ENCODE measurements at regions not wholly inside any gene's neighbourhood (a gene's known extent, or its start where the extent isn't known, plus 50 kb on each side); places are given as distances from the start of the nearest gene placed in this dataset.
"Not testable (repeated sequence)": the region's sequence is repeated elsewhere in the genome, so short reads cannot be mapped to it uniquely, and the experiment has no call there.

- Histone ChIP-seq H3K27me3 (no peaks in the 10 kb centered on the region), H3K27ac (no peak overlapping the region), H3K4me3 (no peak overlapping the region), H3K36me3 (no peaks in the 10 kb centered on the region), H3K4me1 (no peaks in the 10 kb centered on the region), H3K9me3 (no peaks in the 10 kb centered on the region)
- DNase-seq (ENCODE audit: low spot score in 2 of 2) = no peak
- no peak for TF ChIP-seq POLR2AphosphoS5 (IDR thresholded peaks at IDR 0.05)
- TF ChIP-seq EP300 (IDR thresholded peaks at IDR 0.05) = no peak
- no peak for TF ChIP-seq CTCF (IDR thresholded peaks at IDR 0.05)
- no peak for TF ChIP-seq POLR2A (IDR thresholded peaks at IDR 0.05)
- WGBS = 87% methylated on average over 2 of the region's 2 CpGs
These were observed 1660.3 kb upstream of the LRRTM3 start for GRCh38 chr10:65265451-65265954.

GRCh38 chr10:65269551-65269950 is 1656.3 kb upstream of the LRRTM3 start:
- not testable (repeated sequence) for H3K9me3 ChIP-seq; H3K4me3 ChIP-seq; H3K36me3 ChIP-seq; DNase-seq (ENCODE audit: low spot score in 2 of 2); H3K4me1 ChIP-seq; H3K27me3 ChIP-seq; H3K27ac ChIP-seq

GRCh38 chr10:65270969-65271368 is 1654.9 kb upstream of the LRRTM3 start:
- H3K4me3 ChIP-seq = no peak overlapping the region
- DNase-seq (ENCODE audit: low spot score in 2 of 2) = no peak
- 89% methylated on average over 10 of the region's 10 CpGs for WGBS

GRCh38 chr10:65273115-65273514 is 1652.7 kb upstream of the LRRTM3 start:
- Histone ChIP-seq H3K27ac (no peak overlapping the region), H3K4me3 (no peak overlapping the region), H3K4me1 (no peaks in the 10 kb centered on the region), H3K36me3 (no peaks in the 10 kb centered on the region), H3K9me3 (peaks cover 2% of the 10 kb centered on the region), H3K27me3 (no peaks in the 10 kb centered on the region)
- no peak for DNase-seq (ENCODE audit: low spot score in 2 of 2)
- no peak for TF ChIP-seq POLR2AphosphoS5 (IDR thresholded peaks at IDR 0.05)
- no peak for TF ChIP-seq EP300 (IDR thresholded peaks at IDR 0.05)
- no peak for TF ChIP-seq POLR2A (IDR thresholded peaks at IDR 0.05)
- TF ChIP-seq CTCF (IDR thresholded peaks at IDR 0.05) = no peak

More at GRCh38 chr10:65270969-65271368, 1654.9 kb upstream of the LRRTM3 start:
- TF ChIP-seq POLR2AphosphoS5 (IDR thresholded peaks at IDR 0.05) (no peak), EP300 (IDR thresholded peaks at IDR 0.05) (no peak), POLR2A (IDR thresholded peaks at IDR 0.05) (no peak), CTCF (IDR thresholded peaks at IDR 0.05) (no peak)
- Histone ChIP-seq H3K27me3 (no peaks in the 10 kb centered on the region), H3K9me3 (no peaks in the 10 kb centered on the region), H3K27ac (no peak overlapping the region), H3K4me1 (no peaks in the 10 kb centered on the region), H3K36me3 (no peaks in the 10 kb centered on the region)

DNA sequence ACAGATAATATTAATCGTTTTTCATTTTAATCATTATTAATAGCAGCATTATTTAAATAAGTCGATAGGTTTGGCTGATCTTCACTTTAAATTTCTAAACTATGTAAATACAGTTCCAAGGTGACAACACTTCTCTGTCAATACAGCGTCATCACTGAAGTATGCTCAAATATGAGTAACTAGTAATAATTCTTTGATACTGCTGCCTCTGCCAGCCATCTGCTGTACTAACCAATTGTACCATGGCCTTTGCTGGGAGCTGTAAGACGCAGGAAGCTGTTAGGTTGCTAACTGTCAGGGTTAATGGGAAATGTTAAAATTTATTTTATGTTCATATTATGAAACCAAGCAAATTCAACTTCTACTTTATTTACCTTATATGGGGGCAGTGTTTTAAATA is 1650.5 kb upstream of the LRRTM3 start:
- H3K4me1 ChIP-seq = no peaks in the 10 kb centered on the region
- peaks cover 6% of the 10 kb centered on the region for H3K9me3 ChIP-seq
- TF ChIP-seq POLR2AphosphoS5 (IDR thresholded peaks at IDR 0.05) (no peak), EP300 (IDR thresholded peaks at IDR 0.05) (no peak), CTCF (IDR thresholded peaks at IDR 0.05) (no peak)
- H3K36me3 ChIP-seq = no peaks in the 10 kb centered on the region
- no peak for DNase-seq (ENCODE audit: low spot score in 2 of 2)
- no peak overlapping the region for H3K4me3 ChIP-seq
- no peaks in the 10 kb centered on the region for H3K27me3 ChIP-seq
- WGBS = 66% methylated on average over 4 of the region's 4 CpGs
- no peak overlapping the region for H3K27ac ChIP-seq

DNA sequence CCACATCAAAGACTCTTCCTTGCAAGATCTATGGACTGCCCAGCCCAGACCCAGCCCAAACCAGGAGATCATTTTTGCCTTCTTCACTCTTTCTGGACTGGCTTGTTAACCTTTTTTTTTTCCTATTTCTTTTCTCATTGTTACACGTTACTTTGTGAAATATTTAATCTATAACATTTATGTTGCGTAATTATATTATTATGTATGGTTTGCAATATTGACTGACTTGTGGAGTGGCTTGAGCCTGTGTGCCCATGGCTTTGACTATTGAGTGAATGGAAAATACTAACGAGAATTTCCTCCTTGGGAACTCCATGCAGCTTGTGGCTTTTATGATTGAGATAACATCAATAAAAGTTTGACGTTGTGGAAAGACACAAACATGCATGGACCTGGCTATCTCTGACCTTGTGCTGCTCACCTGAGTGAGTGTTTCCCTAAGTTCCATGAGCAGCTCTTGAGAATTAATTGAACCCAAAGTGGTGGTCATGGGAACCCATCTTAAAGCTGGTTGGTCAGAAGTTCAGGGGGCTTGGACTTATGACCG is 1641.3 kb upstream of the LRRTM3 start:
- TF ChIP-seq POLR2AphosphoS5 (IDR thresholded peaks at IDR 0.05) (no peak), POLR2A (IDR thresholded peaks at IDR 0.05) (no peak), CTCF (IDR thresholded peaks at IDR 0.05) (no peak), EP300 (IDR thresholded peaks at IDR 0.05) (no peak)
- no peaks in the 10 kb centered on the region for H3K4me1 ChIP-seq
- DNase-seq (ENCODE audit: low spot score in 2 of 2) = no peak

DNA sequence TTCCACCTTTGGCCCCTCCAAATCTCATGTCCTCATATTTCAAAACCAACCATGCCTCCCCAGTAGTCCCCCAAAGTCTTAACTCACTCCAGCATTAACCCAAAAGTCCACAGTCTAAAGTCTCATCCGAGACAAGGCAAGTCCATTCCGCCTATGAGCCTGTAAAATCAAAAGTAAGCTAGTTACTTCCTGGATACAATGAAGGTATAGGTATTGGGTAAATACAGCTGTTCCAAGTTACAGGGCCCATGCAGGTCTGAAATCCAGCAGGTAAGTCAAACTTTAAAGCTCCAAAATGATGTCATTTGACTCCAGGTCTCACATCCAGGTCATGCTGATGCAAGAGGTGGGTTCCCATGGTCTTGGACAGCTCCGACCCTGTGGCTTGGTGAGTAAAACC is 1640.1 kb upstream of the LRRTM3 start:
- DNase-seq (ENCODE audit: low spot score in 2 of 2); H3K36me3 ChIP-seq; H3K9me3 ChIP-seq; H3K4me1 ChIP-seq; H3K27ac ChIP-seq; H3K27me3 ChIP-seq; H3K4me3 ChIP-seq: not testable (repeated sequence)
- WGBS = 85% methylated on average over 2 of the region's 3 CpGs

More for the DNA sequence above, 1641.3 kb upstream of the LRRTM3 start:
- Histone ChIP-seq H3K4me3 (no peak overlapping the region), H3K36me3 (no peaks in the 10 kb centered on the region), H3K27ac (no peak overlapping the region), H3K9me3 (peaks cover 7% of the 10 kb centered on the region), H3K27me3 (no peaks in the 10 kb centered on the region)
- WGBS = 81% methylated on average over 5 of the region's 5 CpGs
